Stimulated activated CD4-positive, alpha-beta T cell treated with anti-CD3 and anti-CD28 coated beads, Interleukin-12 subunit alpha, Interleukin-12 subunit beta, amount 100 ng/mL, for 24 hours (primary cell): ENCODE measurements at regions not wholly inside any gene's neighbourhood (a gene's known extent, or its start where the extent isn't known, plus 50 kb on each side); places are given as distances from the start of the nearest gene placed in this dataset.

Experiments
- DNase-seq, 2 experiments: peaks; one replicate each; pipeline ENCODE4 v3.0.0-alpha.2; 2020; ENCODE audit warnings: low read depth in 2 of 2

DNA sequence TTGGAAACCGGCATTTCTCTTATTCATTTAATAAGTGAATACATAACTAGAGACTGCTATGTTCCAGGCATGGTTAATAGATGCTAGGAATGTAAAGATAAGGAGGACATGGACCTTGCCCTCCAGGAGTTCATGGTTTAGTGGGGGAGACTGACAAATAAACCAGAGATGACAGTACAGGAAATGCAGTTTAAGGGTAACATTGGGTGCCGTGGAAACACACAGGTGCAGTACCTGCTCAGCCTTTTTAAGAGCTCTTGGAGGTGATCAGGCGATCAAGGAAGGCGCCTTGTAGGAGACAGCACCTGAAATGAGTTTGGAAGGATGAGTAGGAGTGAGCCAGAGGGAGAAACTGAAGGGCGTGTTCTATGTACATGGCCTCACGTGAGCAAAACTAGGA is 145.8 kb downstream of the AASDH start:
- no peak for DNase-seq

- no peak for DNase-seq
Measured at GRCh38 chr4:56240554-56241174, 146.6 kb downstream of the AASDH start.

DNA sequence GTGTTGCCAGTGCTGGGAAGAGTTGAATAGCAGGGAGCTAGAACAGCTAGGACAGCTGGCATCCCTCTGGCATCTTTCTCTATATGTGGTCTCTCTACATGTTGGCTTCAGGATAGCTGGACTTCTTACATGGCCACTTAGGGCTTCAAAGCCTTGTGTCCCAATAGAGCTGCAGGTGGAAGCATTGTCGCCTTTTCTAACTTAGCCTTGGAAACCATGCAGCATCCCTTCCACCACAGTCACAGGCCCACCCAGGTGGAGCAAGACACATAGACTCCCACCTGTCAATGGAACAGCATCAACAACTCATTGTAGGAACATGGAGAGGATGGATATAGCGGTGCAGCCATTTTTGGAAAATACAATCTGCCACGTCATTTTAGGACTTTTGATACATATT is 149.0 kb downstream of the AASDH start:
- DNase-seq = no peak

DNA sequence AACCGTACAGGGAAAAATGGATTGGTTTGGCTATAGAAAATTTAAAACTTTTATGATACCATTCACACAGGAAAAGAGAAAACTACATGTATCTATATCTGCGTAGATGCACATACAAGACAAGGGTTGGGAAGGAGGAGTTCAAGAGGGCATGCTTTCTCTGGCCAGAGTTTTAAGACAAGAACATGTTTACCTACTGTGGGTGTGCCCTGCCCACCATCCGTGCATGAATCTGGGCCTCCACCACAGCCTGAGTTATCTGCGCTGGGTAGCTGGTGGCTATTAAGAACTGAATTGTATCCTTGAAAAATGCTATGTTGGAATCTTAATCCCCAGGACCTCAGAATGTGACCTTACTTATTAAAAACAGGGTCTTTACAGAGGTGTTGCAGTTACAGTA is 151.6 kb downstream of the AASDH start:
- DNase-seq = no peak

DNA sequence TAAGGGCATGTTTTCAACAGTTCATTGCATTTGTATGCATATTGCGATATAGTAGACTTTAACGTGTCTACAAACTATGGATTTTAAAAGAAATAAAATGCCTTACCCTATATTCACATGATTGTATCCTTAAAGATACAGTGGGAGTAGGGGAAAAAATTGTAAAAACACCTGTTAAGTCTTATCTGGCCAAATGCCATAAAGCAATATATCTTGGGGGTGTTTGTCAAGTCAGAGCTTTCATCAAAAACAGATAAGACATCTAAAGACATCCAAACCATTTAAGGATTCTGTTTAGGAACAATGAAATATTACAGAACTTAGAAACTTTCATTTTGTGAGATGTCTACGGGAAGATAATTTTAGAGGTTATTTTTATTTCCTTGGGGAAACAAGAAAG is 152.3 kb downstream of the AASDH start:
- no peak for DNase-seq

DNA sequence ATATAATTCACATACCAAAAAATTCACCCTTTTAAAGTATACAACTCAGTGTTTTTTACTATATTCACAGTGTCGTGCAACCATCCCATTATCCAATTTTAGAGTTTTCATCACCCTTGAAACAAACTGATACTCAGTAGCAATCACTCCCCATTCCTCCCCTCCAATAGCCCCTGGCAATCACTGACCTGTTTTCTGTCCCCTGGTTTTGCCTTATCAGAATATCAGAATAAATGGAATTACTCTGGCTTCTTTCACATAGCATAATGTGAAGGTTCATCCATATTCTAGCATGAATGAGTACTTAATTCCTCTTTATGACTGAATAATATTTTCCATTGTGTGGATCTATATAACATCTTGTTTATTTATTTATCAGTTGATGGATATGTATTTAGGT is 153.2 kb downstream of the AASDH start:
- DNase-seq = no peak

DNA sequence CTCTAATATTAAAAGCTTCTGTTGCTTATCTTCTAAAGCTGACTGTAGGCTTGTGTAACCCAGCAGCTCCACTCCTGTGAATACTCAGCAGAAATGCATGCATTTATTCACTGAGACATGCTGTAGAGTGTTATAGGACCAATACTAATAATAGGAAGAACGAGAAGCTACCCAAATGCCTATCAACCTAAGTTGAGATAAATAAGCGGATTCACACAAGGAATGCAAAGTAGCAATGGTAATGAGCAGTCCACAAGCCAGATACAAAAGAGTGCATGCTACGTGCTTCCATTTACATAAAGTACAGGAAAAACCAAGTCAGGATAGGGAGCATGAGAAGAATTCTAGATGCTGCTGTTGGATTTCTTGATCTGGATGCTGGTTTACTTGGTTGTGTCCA is 155.9 kb downstream of the AASDH start:
- DNase-seq = no peak

- DNase-seq = no peak
Measured at GRCh38 chr4:56229947-56230346, 157.3 kb downstream of the AASDH start.

- no peak for DNase-seq
Measured at GRCh38 chr4:56227301-56227835, 159.9 kb downstream of the AASDH start.

DNA sequence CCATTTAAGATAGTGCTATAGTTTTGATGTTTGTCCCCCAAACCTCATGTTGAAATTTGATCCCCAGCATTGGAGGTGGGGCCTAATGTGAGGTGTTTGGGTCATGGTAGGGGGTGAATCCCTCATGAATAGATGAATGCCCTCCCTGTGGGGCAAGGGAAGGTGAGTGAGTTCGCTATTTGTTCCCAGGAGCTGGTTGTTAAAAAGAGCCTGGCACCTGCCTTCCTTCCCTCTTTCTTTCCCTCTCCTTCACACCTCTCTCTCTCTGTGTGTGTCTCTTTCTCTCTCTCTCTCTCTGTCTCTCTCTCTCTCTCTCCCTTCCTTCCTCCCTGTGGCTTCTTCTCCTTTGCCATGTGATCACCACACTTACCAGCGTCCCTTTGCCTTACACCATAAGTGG is 160.7 kb downstream of the AASDH start:
- DNase-seq = no peak

DNA sequence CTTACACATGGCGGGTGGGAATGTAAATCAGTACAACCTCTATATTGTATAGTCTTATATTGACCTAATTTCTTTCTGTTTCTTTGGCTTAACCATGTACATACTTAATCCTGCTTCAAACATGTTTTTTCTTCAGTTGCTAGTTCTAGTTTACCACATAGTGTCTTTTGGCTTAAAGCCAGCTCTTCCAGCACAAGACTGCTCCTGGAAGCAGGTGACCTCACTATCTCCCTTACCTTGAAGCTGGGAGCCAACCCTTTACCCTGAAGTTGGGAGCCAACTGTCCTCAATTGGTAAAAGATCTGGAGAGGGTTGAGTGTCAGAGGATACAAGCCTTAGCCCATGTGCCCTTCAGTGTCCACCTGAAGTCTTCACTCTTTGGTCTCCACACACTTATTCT is 162.7 kb downstream of the AASDH start:
- no peak for DNase-seq

GRCh38 chr4:56222514-56222913 is 164.8 kb downstream of the AASDH start:
- no peak for DNase-seq

DNA sequence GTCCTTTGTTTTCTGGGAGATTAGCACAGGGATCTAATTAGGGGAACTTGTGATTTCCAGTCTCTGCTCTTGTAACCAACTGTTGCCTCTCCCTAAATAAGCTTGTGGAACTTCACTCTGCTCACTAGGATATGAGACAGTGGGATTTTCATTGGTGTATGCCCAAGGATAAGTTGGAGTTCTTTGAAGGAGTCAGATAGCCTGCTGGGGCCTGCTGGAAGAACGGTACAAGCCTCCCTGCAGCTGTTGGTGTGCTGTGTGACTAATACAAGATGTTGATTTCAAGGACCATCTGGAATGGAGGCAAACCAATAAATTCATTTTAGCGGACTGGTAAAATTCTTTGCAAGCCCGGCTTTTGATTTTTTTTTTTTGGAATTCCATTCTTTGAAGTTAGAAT is 167.0 kb downstream of the AASDH start:
- DNase-seq = no peak

DNA sequence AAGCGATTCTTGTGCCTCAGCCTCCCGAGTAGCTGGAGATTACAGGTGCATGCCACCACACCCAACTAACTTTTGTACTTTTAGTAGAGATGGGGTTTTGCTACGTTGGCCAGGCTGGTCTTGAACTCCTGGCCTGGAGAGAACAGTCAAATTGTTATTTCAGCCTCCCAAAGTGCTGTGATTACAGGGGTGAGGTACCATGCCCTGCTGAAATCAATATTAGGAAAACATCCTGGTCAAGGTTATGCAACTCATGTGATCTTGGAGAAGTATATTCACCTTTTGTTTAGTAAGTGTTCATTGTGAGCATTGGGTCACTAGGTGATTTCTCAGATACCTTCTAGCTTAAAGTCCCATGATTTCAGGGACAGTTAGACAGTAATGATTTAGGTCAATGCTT is 167.8 kb downstream of the AASDH start:
- no peak for DNase-seq

GRCh38 chr4:56218230-56218895 is 168.9 kb downstream of the AASDH start:
- DNase-seq = no peak

GRCh38 chr4:56217343-56217890 is 169.9 kb downstream of the AASDH start:
- no peak for DNase-seq

DNA sequence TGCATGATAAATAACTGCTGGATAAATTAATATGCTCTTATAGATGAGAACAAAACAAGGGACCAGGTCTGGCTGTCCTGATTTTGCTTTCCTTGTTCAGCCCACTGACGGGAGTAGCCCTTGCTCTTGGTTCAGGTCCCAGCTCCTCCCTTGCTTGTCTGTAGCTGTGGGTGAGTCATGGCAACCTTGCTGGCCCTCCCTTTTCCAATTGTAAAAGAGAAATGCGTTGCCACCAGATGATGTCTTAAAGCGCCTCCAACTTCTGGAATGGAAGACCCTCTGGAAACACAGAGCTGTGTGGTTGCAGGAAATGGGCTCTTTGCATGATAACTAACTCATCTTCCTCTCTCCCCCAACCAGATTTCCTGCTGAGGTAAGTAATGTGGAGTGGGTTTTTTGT is 171.4 kb downstream of the AASDH start:
- DNase-seq = no peak

GRCh38 chr4:56215141-56215783 is 172.0 kb downstream of the AASDH start:
- no peak for DNase-seq

- DNase-seq = no peak
Measured at GRCh38 chr4:56213543-56213942, 173.7 kb downstream of the AASDH start.

DNA sequence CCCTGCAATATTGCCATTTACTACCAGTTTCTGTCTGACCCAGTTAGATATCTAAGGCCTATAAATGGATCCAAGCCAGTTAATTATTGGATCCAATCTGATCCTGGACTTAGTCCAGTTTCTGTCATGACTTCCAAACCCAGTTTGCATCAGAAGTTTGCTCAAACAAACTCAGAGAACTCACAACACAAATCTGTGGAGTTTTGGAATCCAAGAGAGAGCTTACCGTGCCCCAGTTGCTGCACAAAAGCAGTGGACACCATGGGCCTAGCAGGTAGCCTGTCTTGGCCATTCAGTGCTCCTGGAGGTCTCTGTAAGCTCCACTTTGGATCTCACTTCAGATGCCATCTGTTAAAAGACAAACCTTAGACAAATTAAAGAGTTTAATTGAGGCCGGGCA is 174.5 kb downstream of the AASDH start:
- DNase-seq = no peak

DNA sequence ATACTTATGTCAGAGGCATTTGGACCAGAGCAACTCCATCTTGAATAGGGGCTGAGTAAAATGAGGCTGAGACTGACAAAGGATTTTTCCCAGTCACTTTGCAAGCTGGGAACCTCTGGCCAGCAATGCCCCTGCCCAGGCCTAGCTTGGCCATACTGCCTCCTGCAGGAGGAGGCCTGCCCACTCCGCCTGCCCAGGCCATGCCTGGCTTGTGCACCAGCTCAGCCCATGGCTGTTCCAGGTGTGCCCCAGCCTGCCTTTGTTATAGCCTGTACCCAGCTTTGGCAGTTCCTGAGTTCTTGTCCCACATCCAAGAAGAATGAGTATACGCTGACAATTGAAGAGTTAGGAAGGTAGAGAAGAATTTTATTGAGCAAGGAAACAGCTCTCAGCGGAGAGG is 176.1 kb downstream of the AASDH start:
- DNase-seq = no peak

GRCh38 chr4:56210397-56210796 is 176.9 kb downstream of the AASDH start:
- DNase-seq = no peak

DNA sequence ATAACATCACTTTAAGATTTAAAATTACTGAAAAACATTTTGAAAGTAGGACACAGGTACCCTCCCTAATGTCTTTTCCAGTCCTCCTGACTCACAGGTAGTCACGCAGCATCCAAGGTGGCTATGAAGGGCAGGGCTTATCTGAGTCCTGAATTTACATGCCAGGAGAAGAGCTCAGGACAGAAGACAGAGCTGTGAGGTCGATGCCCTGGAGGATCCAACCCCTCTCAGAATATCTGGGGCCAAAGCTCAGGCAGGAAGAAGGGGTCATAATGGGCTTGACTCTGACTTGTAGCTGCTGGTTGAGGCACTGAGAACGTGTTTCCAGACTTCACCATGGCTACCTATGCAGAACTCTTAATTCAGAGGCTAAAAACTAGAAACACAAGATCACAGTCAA is 177.5 kb downstream of the AASDH start:
- DNase-seq = no peak
